ENCODE measurements at regions not wholly inside any gene's neighbourhood (a gene's known extent, or its start where the extent isn't known, plus 50 kb on each side); places are given as distances from the start of the nearest gene placed in this dataset.

GRCh38 chr9:89888677-89889076, 283.9 kb downstream of the GADD45G start:
- DNase-seq (ENCODE audit: low read depth, low spot score) (no peak), FAIRE-seq (no peak), ATAC-seq (no peak)
- TF ChIP-seq CTCF (IDR thresholded peaks at IDR 0.05 in 2 of 3, conservative IDR thresholded peaks at IDR 0.05 in 1 of 3; ENCODE audit: control insufficient read depth in 2 of 3, extremely low read depth in 1 of 3, insufficient read depth in 1 of 3, low read depth in 3 of 3, low read length in 3 of 3): no peak
- no peak for TF ChIP-seq EGR1 (IDR thresholded peaks at IDR 0.05; ENCODE audit: borderline replicate concordance in 1 of 2, low read depth in 2 of 2, low read length in 2 of 2)
- TF ChIP-seq ZBED1 (IDR thresholded peaks at IDR 0.05; ENCODE audit: borderline replicate concordance): no peak
- TF ChIP-seq RELB (IDR thresholded peaks at IDR 0.05; ENCODE audit: low read depth): no peak
- no peak for TF ChIP-seq CHD4 (IDR thresholded peaks at IDR 0.05)
- no peak for TF ChIP-seq ZNF217 (IDR thresholded peaks at IDR 0.05)
- no peak for TF ChIP-seq POU2F2 (IDR thresholded peaks at IDR 0.05; ENCODE audit: borderline replicate concordance, low read depth, low read length)
- TF ChIP-seq IRF4 (IDR thresholded peaks at IDR 0.05; ENCODE audit: low read depth, low read length): no peak
- no peak for TF ChIP-seq POLR2AphosphoS5 (IDR thresholded peaks at IDR 0.05; ENCODE audit: low read length)
- TF ChIP-seq NR2F1 (conservative IDR thresholded peaks at IDR 0.05): no peak
- no peak for TF ChIP-seq USF1 (IDR thresholded peaks at IDR 0.05; ENCODE audit: borderline replicate concordance, extremely low read length, insufficient read depth, low read depth, low read length)
- no peak for TF ChIP-seq RAD51 (IDR thresholded peaks at IDR 0.05)
- TF ChIP-seq DPF2 (IDR thresholded peaks at IDR 0.05): no peak
- no peak for TF ChIP-seq GATAD2B (conservative IDR thresholded peaks at IDR 0.05; ENCODE audit: low read depth)
- no peak for TF ChIP-seq MTA3 (IDR thresholded peaks at IDR 0.05; ENCODE audit: borderline replicate concordance, low read length)
- TF ChIP-seq TAF1 (IDR thresholded peaks at IDR 0.05; ENCODE audit: borderline replicate concordance, low read depth, low read length): no peak
- TF ChIP-seq BCLAF1 (IDR thresholded peaks at IDR 0.05): no peak
- H3K79me2 ChIP-seq (ENCODE audit: control insufficient read depth, insufficient read depth, low read length): no peaks in the 10 kb centered on the region
- ChIA-PET POLR2A (no interaction called here), CTCF (no interaction called here), SMC1A (ENCODE audit: uncharacterized antibody, unreplicated experiment) (interaction anchor here (1.1 kb wide), 1 partner anchor 84 kb away, joined by 3 read pairs; no protein-coding TSS in a partner anchor), RAD21 (ENCODE audit: unreplicated experiment) (no interaction called here)
- in situ Hi-C loops (cut with MboI): no loop called here
- no peaks in the 10 kb centered on the region for H4K20me1 ChIP-seq (ENCODE audit: control insufficient read depth, insufficient read depth)
- no peaks in the 10 kb centered on the region for H3K36me3 ChIP-seq (ENCODE audit: control insufficient read depth in 2 of 2, insufficient read depth in 2 of 2, low read length in 1 of 2)
- no peak overlapping the region for H3K4me3 ChIP-seq
- peaks cover 4% of the 10 kb centered on the region in 2 experiments; a peak in 3 of 4 replicates for H3K27me3 ChIP-seq (replicated peaks in 1 of 2; ENCODE audit: control insufficient read depth in 2 of 2, insufficient read depth in 2 of 2, low read length in 1 of 2)
- no peak overlapping the region for H2AFZ ChIP-seq (ENCODE audit: control insufficient read depth, low read depth, low read length)
- H3K4me1 ChIP-seq (ENCODE audit: control insufficient read depth, insufficient read depth, low read length): no peaks in the 10 kb centered on the region
- intact Hi-C loops (cut with micrococcal nuclease; ENCODE audit: unreplicated experiment): no loop called here
- no peak overlapping the region for H3K9ac ChIP-seq (ENCODE audit: control insufficient read depth, insufficient read depth, low read length)
- no TSS peak for BruUV-seq (replicated peaks)
- H3K27ac ChIP-seq (ENCODE audit: control insufficient read depth, insufficient read depth): no peak overlapping the region
- 35% methylated on average over 3 of the region's 3 CpGs for WGBS (ENCODE audit: insufficient coverage, insufficient replicate concordance, low lambda C conversion rate, missing lambda C conversion rate)
- H3K4me2 ChIP-seq (ENCODE audit: control insufficient read depth, insufficient read depth): no peak overlapping the region
- H3K9me3 ChIP-seq (replicated peaks; ENCODE audit: control insufficient read depth, insufficient read depth, low read length): no peaks in the 10 kb centered on the region
